Mucosa of rectum (tissue), 2 donors: ENCODE measurements at regions not wholly inside any gene's neighbourhood (a gene's known extent, or its start where the extent isn't known, plus 50 kb on each side); places are given as distances from the start of the nearest gene placed in this dataset.

Source experiments
- H3K27ac ChIP-seq, 2 donors: one replicate each; pipeline ENCODE4 v1.7.0; 2013; ENCODE audit warnings: inconsistent platforms in 2 of 2, low read depth in 2 of 2, low read length in 2 of 2
- H3K27me3 ChIP-seq, 2 donors: one replicate each; pipeline ENCODE4 v1.7.0; 2013; ENCODE audit warnings: low read length in 2 of 2; ENCODE audit not compliant: control insufficient read depth in 2 of 2, insufficient read depth in 2 of 2
- H3K36me3 ChIP-seq, 2 donors: one replicate each; pipeline ENCODE4 v1.7.0; 2013; ENCODE audit warnings: low read length in 2 of 2; ENCODE audit not compliant: control insufficient read depth in 2 of 2, insufficient read depth in 2 of 2
- H3K4me1 ChIP-seq, 2 donors: one replicate each; pipeline ENCODE4 v1.7.0; 2013; ENCODE audit warnings: low read length in 2 of 2, mild to moderate bottlenecking in 1 of 2; ENCODE audit not compliant: control insufficient read depth in 2 of 2, insufficient read depth in 2 of 2
- H3K4me3 ChIP-seq, 2 donors: one replicate each; pipeline ENCODE4 v1.7.0; 2013; ENCODE audit warnings: low read length in 2 of 2
- H3K9ac ChIP-seq, 2 donors: one replicate each; pipeline ENCODE4 v1.7.0; 2013; ENCODE audit warnings: low read length in 2 of 2, low read depth in 1 of 2, mild to moderate bottlenecking in 1 of 2
- H3K9me3 ChIP-seq, 2 donors: one replicate each; pipeline ENCODE4 v1.7.0; 2013; ENCODE audit warnings: low read length in 2 of 2; ENCODE audit not compliant: control insufficient read depth in 2 of 2
- donor health status: healthy.
- donor health status: Normal muscosa, but diverticular disease.

DNA sequence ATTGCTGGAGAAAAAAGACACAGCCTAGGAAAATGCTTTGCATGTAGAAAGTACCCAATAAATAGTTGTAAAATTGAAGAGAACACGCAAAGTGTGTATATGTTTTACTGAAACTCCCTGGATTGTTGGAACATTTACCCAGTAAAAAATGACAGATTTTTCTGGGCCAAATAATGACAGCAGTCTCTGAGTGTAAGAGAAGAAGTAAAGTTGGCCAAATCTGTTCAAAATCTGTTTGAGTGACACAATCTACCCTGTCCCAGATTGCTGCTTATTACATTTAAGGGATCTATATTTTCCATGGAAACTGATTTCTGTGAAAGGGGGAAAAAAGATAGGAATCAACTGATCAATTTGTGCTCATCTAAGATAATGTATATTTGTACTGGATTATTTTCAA, 267.9 kb downstream of the TUSC7 start:
- Histone ChIP-seq H3K27ac (no peak overlapping the region), H3K4me1 (no peaks in the 10 kb centered on the region), H3K4me3 (no peak overlapping the region), H3K9ac (no peak overlapping the region), H3K27me3 (no peaks in the 10 kb centered on the region), H3K36me3 (no peaks in the 10 kb centered on the region), H3K9me3 (no peaks in the 10 kb centered on the region)

DNA sequence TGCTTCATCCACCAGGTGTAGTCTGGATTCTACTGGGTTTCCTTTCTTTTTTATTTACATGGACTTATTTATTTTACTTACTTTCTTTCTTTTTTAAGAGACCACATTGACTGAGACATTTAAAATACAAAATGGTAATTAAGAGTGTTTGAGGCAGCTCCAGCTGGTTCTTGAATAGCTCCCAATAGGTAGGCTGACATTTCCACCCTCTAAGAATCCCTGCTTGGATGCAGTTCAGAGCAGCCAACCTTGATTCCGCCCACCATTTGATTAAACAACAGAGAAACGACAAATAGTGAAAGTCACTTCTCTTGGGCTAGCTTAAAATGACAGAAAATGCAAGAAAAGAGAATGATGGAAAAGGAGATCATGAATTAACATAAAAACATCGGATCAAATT, 270.5 kb downstream of the TUSC7 start:
- Histone ChIP-seq H3K27me3 (no peaks in the 10 kb centered on the region), H3K4me3 (no peak overlapping the region), H3K27ac (no peak overlapping the region), H3K36me3 (no peaks in the 10 kb centered on the region), H3K9me3 (no peaks in the 10 kb centered on the region), H3K9ac (no peak overlapping the region), H3K4me1 (no peaks in the 10 kb centered on the region)

DNA sequence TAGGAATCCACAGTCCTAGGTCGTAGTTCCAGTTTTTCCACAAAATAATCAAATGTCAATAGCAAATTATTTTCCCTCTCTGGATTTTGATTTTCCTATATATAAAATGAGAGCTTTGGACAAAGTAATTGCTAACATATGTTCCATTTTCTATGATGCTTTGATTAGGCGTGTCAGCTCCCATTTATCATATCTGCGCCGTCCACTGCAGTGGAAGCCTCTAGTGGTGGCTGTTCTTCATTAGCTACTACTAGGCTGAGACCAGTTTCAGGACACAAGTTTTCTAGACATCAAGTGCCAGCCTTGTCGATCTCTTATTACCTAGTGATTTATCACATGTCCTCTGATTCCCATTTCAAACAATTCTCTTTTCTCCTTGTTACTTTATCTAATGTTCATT, 271.5 kb downstream of the TUSC7 start:
- Histone ChIP-seq H3K4me3 (no peak overlapping the region), H3K36me3 (no peaks in the 10 kb centered on the region), H3K4me1 (no peaks in the 10 kb centered on the region), H3K27me3 (no peaks in the 10 kb centered on the region), H3K9ac (no peak overlapping the region), H3K9me3 (no peaks in the 10 kb centered on the region), H3K27ac (no peak overlapping the region)

DNA sequence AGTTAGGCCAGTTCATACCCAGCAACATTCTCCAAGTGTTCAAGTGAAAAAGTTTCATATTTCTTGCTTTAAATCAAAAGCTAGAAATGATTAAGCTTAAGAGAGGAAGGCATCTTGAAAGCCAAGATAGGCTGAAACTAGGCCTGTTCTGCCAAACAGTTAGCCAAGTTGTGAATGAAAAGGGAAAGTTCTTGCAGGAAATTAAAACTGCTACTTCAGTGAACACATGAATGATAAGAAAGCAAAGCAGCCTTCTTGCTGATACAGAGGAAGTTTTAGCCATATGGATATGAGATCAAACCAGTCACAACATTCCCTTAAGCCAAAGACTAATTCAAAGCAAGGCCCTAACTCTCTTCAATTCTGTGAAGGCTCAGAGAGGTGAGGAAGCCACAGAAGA, 274.7 kb downstream of the TUSC7 start:
- H3K27ac ChIP-seq: no peak overlapping the region
- no peak overlapping the region for H3K9ac ChIP-seq
- no peaks in the 10 kb centered on the region for H3K27me3 ChIP-seq
- H3K4me3 ChIP-seq: no peak overlapping the region
- H3K36me3 ChIP-seq: no peaks in the 10 kb centered on the region
- H3K9me3 ChIP-seq: no peaks in the 10 kb centered on the region
- H3K4me1 ChIP-seq: no peaks in the 10 kb centered on the region

DNA sequence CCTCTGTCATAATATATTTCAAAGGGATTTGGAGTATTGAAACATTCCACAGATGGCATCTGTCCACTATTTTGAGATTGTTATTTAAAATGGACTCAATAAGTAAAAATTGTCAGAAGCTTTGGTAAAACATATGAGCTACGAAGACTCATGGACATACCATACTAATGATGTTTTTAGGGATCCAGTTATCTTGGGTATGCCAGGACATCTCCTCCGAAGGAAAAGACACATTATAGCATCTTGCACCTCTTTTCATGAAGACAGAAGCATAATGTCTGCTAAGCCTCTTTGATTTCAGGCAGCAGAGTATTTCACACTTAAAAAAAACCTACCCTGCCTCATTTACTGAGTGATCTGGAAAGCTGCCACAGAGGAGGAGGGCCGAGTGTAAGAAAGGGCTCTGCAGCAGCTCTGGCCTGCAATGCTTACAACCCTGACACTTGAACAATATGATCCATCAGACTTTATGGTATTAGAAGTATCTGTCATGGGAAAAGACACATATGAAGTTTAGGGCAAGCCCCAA, 284.8 kb downstream of the TUSC7 start:
- Histone ChIP-seq H3K36me3 (no peaks in the 10 kb centered on the region), H3K27ac (no peak overlapping the region), H3K9me3 (no peaks in the 10 kb centered on the region), H3K4me3 (no peak overlapping the region), H3K9ac (no peak overlapping the region), H3K27me3 (no peaks in the 10 kb centered on the region), H3K4me1 (no peaks in the 10 kb centered on the region)

DNA sequence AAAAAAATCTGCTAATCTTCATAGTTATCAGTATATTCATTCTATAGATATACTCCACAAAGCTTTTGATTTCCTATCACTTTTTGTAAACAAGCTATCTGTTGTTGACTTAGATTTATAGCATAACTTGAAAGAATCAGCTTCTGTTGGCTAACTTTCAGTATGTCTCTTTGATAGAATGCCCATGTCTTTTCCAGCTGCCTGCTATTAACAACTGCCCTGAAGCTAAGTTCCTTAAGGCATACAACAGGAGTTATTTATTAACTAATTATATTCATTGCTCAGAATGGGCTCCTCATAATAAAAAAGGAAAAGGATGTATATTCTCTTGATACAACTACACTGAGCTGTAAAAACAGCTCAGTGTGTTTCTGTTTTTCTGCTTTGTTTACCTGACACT, 293.9 kb downstream of the TUSC7 start:
- H3K27me3 ChIP-seq: no peaks in the 10 kb centered on the region

DNA sequence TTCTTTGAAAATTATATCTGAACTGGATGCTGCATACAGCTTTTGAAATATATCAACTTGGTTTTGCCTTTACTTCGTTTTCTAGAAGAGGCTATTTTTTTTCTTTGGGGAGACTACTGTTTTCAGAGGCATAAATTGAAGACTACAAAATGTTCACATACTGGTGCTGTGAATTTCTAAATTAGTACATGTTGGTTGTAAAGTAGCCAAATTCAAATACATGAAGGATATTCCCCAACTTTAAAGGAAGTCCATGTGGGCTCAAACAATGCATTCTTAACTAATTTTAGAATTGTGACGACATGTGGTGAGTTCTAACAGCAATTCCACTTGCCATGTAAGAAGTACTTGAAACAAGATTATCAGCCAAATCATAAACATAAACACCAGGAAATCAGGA, 295.7 kb downstream of the TUSC7 start:
- Histone ChIP-seq H3K27me3 (no peaks in the 10 kb centered on the region), H3K4me3 (no peak overlapping the region), H3K4me1 (no peaks in the 10 kb centered on the region), H3K27ac (no peak overlapping the region), H3K9ac (no peak overlapping the region), H3K36me3 (no peaks in the 10 kb centered on the region), H3K9me3 (no peaks in the 10 kb centered on the region)

More for the DNA sequence above, 293.9 kb downstream of the TUSC7 start:
- H3K36me3 ChIP-seq: no peaks in the 10 kb centered on the region
- no peak overlapping the region for H3K4me3 ChIP-seq
- H3K4me1 ChIP-seq: no peaks in the 10 kb centered on the region
- no peak overlapping the region for H3K9ac ChIP-seq
- H3K9me3 ChIP-seq: no peaks in the 10 kb centered on the region
- H3K27ac ChIP-seq: no peak overlapping the region

DNA sequence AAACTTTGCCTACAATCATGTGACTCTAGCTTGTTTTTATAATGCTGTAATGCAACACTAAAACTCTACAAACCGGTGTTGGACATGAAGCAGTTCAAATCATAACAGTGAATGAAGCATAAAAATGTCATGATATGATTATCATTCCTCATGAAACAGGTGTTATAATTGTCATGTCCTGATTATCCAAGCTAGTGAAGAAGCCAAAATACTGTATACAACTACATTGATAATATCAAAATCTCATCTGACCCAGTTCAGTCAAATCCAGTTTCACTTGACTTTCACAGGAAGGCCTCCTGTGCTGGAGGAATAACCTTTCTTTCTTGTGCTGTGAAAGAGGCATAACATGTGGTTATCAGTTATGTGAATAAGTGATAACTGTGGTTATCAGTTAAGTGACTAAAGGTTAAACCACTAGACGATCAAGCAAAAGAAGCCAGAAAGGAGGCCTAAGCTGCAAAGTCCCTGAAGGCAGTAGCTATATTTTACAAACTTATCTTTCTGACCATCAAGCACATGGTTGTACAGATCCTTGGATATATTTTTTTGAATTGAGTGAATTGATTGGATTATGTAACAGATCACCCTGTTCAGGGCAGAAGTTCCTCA, 296.4 kb downstream of the TUSC7 start:
- H3K9me3 ChIP-seq: no peaks in the 10 kb centered on the region
- no peaks in the 10 kb centered on the region for H3K4me1 ChIP-seq
- no peak overlapping the region for H3K27ac ChIP-seq
- H3K9ac ChIP-seq: no peak overlapping the region
- no peak overlapping the region for H3K4me3 ChIP-seq
- H3K27me3 ChIP-seq: no peaks in the 10 kb centered on the region
- no peaks in the 10 kb centered on the region for H3K36me3 ChIP-seq

DNA sequence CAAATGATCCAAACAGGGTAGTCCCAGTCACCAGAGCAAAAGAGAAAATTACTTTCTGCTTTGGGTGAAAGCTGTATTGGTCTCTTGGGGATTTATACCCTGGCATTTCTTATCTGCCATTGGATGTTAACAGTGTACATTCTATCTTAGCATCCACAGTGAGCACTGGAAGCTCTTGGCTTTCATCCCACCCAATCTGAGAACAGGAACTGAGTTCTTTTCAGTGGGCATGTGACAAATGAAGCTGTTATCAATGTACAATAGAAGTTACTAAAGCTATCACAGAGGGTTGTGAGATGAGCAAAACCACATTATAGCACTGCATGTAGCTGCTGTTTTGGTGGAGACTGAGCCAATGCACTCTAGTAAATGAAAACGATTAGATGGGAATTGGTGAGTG, 300.7 kb downstream of the TUSC7 start:
- Histone ChIP-seq H3K4me1 (no peaks in the 10 kb centered on the region), H3K36me3 (no peaks in the 10 kb centered on the region), H3K4me3 (no peak overlapping the region), H3K27ac (no peak overlapping the region), H3K9ac (no peak overlapping the region), H3K27me3 (no peaks in the 10 kb centered on the region), H3K9me3 (no peaks in the 10 kb centered on the region)

DNA sequence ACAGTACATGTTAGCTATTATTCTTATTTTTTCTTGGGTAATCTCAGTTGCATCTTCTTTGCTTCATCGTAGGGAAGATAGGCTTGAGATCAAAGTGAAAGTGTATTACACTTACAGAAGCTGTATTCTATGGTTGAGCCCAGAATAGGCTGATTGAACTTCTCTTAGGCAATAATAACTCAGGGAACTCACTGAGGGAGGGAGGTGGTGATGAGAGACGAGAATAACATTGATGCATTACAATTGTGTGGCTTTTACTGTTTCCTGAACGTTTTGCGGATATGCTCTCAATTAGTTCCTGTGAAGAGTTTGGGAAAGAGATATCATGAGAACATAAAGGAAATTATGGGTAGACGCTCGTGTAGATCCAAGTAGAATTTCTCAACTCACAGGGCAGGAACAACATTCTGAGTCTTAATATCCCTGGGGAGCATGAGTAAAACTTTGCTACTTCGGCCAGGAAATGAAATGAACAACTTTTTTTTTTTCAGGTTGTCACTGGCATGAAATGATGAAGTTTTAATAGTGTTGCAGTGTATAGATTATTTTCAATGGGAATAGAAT, 302.2 kb downstream of the TUSC7 start:
- no peaks in the 10 kb centered on the region for H3K9me3 ChIP-seq
- H3K9ac ChIP-seq: no peak overlapping the region
- no peaks in the 10 kb centered on the region for H3K4me1 ChIP-seq
- H3K4me3 ChIP-seq: no peak overlapping the region
- no peaks in the 10 kb centered on the region for H3K27me3 ChIP-seq
- H3K36me3 ChIP-seq: no peaks in the 10 kb centered on the region
- H3K27ac ChIP-seq: no peak overlapping the region
